Mammary epithelial cell (primary cell): ENCODE measurements at regions not wholly inside any gene's neighbourhood (a gene's known extent, or its start where the extent isn't known, plus 50 kb on each side); places are given as distances from the start of the nearest gene placed in this dataset.

Source experiments
- CTCF ChIP-seq, 2 donors: IDR thresholded peaks in 1 of 2; conservative IDR thresholded peaks in 1 of 2; 2 replicates each; pipeline ENCODE4 v1.5.1; 2011 to 2012; ENCODE audit warnings: inconsistent platforms in 2 of 2, low read length in 2 of 2, mild to moderate bottlenecking in 2 of 2, control low read depth in 1 of 2, low read depth in 1 of 2; ENCODE audit not compliant: insufficient read depth in 1 of 2; ENCODE audit errors: extremely low read depth in 1 of 2
- EZH2 ChIP-seq: IDR thresholded peaks from 2 replicates; pipeline ENCODE4 v1.6.1; 2012; ENCODE audit warnings: low read length, inconsistent platforms, borderline replicate concordance

GRCh38 chr20:55610756-55611155 lies 394.6 kb downstream of the CBLN4 start:
- TF ChIP-seq CTCF (conservative IDR thresholded peaks at IDR 0.05 in 1 of 2, IDR thresholded peaks at IDR 0.05 in 1 of 2; ENCODE audit: extremely low read depth in 1 of 2, insufficient read depth in 1 of 2, low read depth in 1 of 2, low read length in 2 of 2) (no peak), EZH2 (no peak)
